LNCAP (cell line): ENCODE measurements at regions not wholly inside any gene's neighbourhood (a gene's known extent, or its start where the extent isn't known, plus 50 kb on each side); places are given as distances from the start of the nearest gene placed in this dataset.

Source experiments
- TF ChIP-seq, protein P1 (sequence below): fragments of 450-650 bp; IDR thresholded peaks from 2 replicates; pipeline ENCODE4 v1.5.1; 2017; ENCODE audit warnings: mild to moderate bottlenecking

DNA sequence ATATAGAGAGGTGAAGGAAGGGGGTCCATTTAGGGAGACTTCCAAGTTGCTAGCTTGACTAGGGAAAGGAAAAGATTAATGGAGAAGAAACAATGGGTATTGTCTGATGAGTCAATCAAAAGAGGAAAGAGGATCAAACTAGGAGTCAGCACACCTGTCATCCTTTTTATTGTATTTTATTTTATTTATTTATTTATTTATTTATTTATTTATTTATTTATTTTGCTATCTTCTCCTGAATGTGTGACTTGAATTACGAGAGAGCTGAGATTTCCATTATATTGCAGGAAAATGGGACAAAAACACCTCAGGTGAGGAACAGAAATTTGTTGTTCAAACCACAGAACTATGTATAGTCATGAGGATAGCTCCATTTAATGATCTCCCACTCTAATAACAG, 58.9 kb downstream of the NUDT11 start:
- TF ChIP-seq, protein P1, sequence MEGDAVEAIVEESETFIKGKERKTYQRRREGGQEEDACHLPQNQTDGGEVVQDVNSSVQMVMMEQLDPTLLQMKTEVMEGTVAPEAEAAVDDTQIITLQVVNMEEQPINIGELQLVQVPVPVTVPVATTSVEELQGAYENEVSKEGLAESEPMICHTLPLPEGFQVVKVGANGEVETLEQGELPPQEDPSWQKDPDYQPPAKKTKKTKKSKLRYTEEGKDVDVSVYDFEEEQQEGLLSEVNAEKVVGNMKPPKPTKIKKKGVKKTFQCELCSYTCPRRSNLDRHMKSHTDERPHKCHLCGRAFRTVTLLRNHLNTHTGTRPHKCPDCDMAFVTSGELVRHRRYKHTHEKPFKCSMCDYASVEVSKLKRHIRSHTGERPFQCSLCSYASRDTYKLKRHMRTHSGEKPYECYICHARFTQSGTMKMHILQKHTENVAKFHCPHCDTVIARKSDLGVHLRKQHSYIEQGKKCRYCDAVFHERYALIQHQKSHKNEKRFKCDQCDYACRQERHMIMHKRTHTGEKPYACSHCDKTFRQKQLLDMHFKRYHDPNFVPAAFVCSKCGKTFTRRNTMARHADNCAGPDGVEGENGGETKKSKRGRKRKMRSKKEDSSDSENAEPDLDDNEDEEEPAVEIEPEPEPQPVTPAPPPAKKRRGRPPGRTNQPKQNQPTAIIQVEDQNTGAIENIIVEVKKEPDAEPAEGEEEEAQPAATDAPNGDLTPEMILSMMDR, result no peak

DNA sequence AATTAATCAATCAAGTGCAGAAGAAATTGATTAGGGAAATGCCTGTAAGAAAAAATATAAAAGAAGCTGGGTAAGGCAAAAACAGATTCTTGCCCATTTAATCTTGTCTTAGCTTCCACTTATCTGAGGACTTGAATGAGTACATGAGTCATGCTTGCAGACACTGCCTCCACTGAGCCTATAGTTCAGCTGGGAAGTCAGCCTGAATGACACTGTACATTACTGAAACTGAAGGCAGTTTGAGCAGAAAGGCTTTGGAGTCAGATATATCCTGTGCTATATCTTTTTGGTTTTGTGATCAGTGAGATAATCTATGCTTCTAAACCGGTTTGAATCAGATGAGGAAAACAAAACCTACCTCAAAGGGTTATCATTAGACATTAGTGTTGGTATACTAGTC, 61.3 kb downstream of the NUDT11 start:
- TF ChIP-seq, protein P1, result no peak

DNA sequence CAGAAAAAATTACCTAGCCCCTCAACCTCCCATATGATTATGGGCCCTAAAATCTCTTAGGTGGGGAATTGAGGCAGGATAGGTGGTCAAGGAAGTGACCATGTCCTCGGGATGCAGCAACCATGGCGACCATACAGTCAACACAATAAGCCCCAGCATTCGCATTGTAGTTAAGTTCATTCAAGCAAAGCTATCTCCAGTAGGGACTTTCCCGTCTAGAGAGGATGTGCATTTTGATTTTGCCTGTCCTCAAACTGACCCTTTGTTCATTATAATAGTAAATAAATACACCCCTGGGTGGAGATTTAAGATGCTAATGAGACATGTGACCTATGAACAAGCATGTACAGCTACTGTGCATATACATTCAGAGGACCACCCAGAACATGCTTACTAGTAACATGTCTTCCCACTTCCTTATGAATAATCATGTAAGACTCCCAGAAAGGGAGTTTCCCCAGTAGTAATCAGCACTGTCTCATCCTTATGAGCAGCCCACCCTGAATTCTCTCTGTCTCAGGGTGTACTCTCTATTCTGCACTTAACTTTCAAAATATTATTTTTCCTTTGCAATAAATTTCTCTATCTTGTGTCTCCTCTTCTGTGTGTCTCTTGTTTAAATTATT, 74.3 kb downstream of the NUDT11 start:
- TF ChIP-seq, protein P1, result no peak

DNA sequence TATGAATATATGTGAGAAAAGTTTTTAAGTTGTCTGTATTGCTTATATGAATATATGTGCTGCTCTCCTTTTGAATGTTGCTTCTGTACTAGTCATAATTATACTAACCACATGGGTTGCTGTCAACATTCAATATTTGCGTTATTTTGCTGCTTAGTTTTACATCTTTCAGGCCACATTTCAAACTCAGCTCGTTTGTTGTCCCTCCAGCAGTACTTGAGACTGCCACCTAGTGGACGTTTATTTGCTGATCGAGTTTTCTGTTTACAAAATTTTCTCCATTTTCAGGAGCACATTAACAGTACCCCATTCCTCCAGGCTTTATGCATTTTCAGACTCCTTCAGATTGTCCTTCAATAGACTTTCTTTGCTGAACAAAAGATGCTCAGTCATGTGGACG, 75.8 kb downstream of the NUDT11 start:
- TF ChIP-seq, protein P1, result peak; percentile 51

DNA sequence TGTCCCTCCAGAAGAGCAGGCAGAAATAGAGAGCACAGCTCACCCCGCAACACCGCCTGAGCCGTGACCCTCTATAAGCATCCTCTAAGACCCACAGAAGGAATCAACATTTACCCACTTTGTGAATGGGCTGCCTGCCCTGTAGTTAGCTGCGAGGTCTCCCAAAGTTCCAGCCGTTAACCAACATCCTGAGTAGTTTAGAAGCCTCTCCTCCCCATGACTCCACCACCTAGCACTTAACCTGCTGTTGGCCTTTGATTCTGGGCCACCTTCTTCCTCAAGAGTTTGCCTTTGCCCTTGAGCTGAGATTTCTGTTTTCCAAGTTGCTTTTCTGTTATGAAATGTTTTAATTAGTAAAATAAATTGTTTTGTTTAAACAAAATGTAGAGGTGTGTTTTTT, 75.8 kb downstream of the NUDT10 start:
- TF ChIP-seq, protein P1, result no peak

DNA sequence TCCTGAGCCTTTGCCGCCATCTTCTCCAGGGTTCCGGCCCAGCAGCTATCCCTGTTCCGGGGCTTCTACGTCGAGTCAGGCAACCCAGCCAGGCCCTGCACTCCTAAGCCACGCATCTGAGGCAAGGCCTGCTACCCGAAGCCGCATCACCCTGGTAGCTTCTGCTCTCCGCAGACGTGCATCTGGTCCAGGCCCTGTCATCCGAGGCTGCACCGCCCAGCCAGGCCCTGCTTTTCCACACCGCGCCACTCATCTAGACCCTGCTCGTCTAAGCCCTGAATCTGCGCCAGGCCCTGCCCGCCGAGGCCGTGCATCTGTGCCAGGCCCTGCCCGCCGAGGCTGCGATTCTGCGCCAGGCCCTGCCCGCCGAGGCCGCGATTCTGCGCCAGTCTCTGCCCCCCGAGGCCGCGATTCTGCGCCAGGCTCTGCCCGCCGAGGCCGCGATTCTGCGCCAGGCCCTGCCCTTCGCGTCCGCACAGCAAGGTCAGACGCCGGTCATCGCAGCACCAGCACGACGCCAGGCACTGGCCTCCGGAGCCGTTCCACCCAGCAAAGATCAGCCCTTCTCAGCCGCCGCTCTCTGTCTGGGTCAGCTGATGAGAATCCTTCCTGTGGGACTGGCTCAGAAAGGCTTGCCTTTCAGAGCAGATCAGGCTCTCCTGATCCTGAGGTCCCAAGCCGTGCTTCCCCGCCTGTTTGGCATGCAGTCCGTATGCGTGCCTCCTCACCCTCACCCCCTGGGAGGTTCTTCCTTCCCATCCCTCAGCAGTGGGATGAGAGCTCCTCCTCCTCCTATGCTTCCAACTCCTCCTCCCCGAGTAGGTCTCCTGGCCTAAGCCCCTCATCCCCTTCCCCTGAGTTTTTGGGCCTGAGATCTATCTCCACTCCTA, 75.1 kb downstream of the NUDT10 start:
- TF ChIP-seq, protein P1, result no peak

DNA sequence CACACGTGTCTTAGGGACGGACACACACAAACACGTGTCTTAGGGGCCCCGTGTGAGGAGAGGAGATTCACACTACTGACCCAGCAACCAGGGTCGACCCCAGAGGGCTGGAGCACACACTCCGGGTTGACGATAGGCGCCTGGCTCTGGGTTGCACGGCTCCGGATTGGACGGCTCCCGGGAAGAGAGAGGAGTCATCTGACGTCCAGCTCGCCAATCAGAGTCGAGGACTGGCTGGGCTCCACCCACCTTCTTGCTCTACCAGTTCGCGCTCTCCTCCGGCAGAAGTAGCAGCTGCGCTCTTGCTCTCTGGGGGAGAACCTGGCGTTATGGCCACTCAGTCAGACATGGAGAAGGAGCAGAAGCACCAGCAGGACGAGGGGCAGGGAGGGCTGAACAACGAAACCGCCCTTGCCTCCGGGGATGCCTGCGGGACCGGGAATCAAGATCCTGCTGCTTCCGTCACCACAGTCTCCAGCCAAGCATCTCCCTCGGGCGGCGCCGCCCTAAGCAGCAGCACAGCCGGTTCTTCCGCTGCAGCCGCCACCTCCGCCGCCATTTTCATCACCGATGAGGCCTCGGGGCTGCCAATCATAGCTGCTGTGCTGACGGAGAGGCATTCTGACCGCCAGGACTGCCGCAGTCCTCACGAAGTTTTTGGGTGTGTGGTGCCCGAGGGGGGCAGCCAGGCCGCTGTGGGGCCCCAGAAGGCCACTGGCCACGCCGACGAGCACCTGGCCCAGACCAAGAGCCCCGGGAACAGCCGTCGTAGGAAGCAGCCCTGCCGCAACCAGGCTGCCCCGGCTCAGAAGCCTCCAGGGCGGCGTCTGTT, 74.3 kb downstream of the NUDT10 start:
- TF ChIP-seq, protein P1, result no peak
